H9 (cell line): ENCODE measurements at regions not wholly inside any gene's neighbourhood (a gene's known extent, or its start where the extent isn't known, plus 50 kb on each side); places are given as distances from the start of the nearest gene placed in this dataset.

Source experiments
- DNase-seq: peaks from one replicate; pipeline ENCODE4 v3.0.0-alpha.2; 2017
- H2AFZ ChIP-seq: one replicate; pipeline ENCODE4 v1.6.1; 2013; ENCODE audit warnings: mild to moderate bottlenecking, low read length, control low read depth, moderate library complexity
- H2AK5ac ChIP-seq: 2 replicates; pipeline ENCODE4 v1.6.1; 2013; ENCODE audit warnings: low read length, control low read depth, mixed read lengths; ENCODE audit not compliant: insufficient read length
- H2BK120ac ChIP-seq: one replicate; pipeline ENCODE4 v1.6.1; 2013; ENCODE audit warnings: low read depth, mild to moderate bottlenecking, low read length, control low read depth, inconsistent platforms; ENCODE audit not compliant: poor library complexity, severe bottlenecking
- H2BK12ac ChIP-seq: 2 replicates; pipeline ENCODE4 v1.6.1; 2013; ENCODE audit warnings: low read length, control low read depth, mixed read lengths, low read depth; ENCODE audit not compliant: insufficient read length
- H2BK15ac ChIP-seq: 2 replicates; pipeline ENCODE4 v1.6.1; 2013; ENCODE audit warnings: low read depth, low read length, control low read depth
- H2BK20ac ChIP-seq: one replicate; pipeline ENCODE4 v1.6.1; 2013; ENCODE audit warnings: low read depth, mild to moderate bottlenecking, low read length, control low read depth, inconsistent platforms; ENCODE audit not compliant: poor library complexity, severe bottlenecking
- H2BK5ac ChIP-seq: 2 replicates; pipeline ENCODE4 v1.6.1; 2013; ENCODE audit warnings: low read length, control low read depth, mixed read lengths; ENCODE audit not compliant: insufficient read length
- H3K14ac ChIP-seq: 2 replicates; pipeline ENCODE4 v1.6.1; 2013; ENCODE audit warnings: low read length, control low read depth; ENCODE audit not compliant: insufficient read depth
- H3K18ac ChIP-seq: 2 replicates; pipeline ENCODE4 v1.6.1; 2013; ENCODE audit warnings: low read depth, mild to moderate bottlenecking, mixed read lengths, low read length, control low read depth; ENCODE audit not compliant: insufficient read length
- H3K23ac ChIP-seq: 2 replicates; pipeline ENCODE4 v1.6.1; 2013; ENCODE audit warnings: low read length, control low read depth, mixed read lengths, low read depth; ENCODE audit not compliant: insufficient read length
- H3K23me2 ChIP-seq: 2 replicates; pipeline ENCODE4 v1.6.1; 2013; ENCODE audit warnings: low read depth, mild to moderate bottlenecking, mixed read lengths, low read length, control low read depth; ENCODE audit not compliant: insufficient read length, poor library complexity, severe bottlenecking
- H3K27ac ChIP-seq: 2 replicates; pipeline ENCODE4 v1.5.1; 2013; ENCODE audit warnings: low read length, control low read depth, mixed read lengths, low read depth; ENCODE audit not compliant: insufficient read length
- H3K27me3 ChIP-seq: 2 replicates; pipeline ENCODE4 v1.6.1; 2013; ENCODE audit warnings: low read length, control low read depth, inconsistent platforms; ENCODE audit not compliant: insufficient read depth
- H3K4ac ChIP-seq: 2 replicates; pipeline ENCODE4 v1.6.1; 2013; ENCODE audit warnings: low read depth, mild to moderate bottlenecking, control low read depth, inconsistent platforms, low read length, moderate library complexity
- H3K4me1 ChIP-seq: 2 replicates; pipeline ENCODE4 v1.6.1; 2013; ENCODE audit warnings: low read length, control low read depth, inconsistent platforms; ENCODE audit not compliant: insufficient read depth
- H3K4me2 ChIP-seq: 2 replicates; pipeline ENCODE4 v1.6.1; 2013; ENCODE audit warnings: low read length, control low read depth, mixed read lengths; ENCODE audit not compliant: insufficient read length, insufficient read depth
- H3K56ac ChIP-seq: 2 replicates; pipeline ENCODE4 v1.6.1; 2013; ENCODE audit warnings: low read depth, mild to moderate bottlenecking, mixed read lengths, low read length, control low read depth; ENCODE audit not compliant: insufficient read length
- H3K79me1 ChIP-seq: 2 replicates; pipeline ENCODE4 v1.6.1; 2013; ENCODE audit warnings: low read depth, mild to moderate bottlenecking, moderate library complexity, low read length, control low read depth, inconsistent platforms; ENCODE audit not compliant: insufficient read depth, poor library complexity, severe bottlenecking
- H3K79me2 ChIP-seq: 2 replicates; pipeline ENCODE4 v1.6.1; 2013; ENCODE audit warnings: low read length, control low read depth, inconsistent platforms; ENCODE audit not compliant: insufficient read depth
- H3K9ac ChIP-seq: 2 replicates; pipeline ENCODE4 v1.6.1; 2013; ENCODE audit warnings: low read length, control low read depth, mixed read lengths; ENCODE audit not compliant: insufficient read length; ENCODE audit errors: extremely low read depth
- H3K9me3 ChIP-seq: one replicate; pipeline ENCODE4 v1.6.1; 2013; ENCODE audit warnings: low read depth, low read length, inconsistent platforms; ENCODE audit not compliant: control insufficient read depth
- H3T11ph ChIP-seq: one replicate; pipeline ENCODE4 v1.6.1; 2013; ENCODE audit warnings: mild to moderate bottlenecking, low read length, control low read depth, inconsistent platforms
- H4K20me1 ChIP-seq: one replicate; pipeline ENCODE4 v1.6.1; 2013; ENCODE audit not compliant: control insufficient read depth, insufficient read length, insufficient read depth
- H4K5ac ChIP-seq: 2 replicates; pipeline ENCODE4 v1.6.1; 2013; ENCODE audit warnings: low read depth, mild to moderate bottlenecking, mixed read lengths, low read length, control low read depth; ENCODE audit not compliant: insufficient read length
- H4K8ac ChIP-seq: replicated peaks from 2 replicates; pipeline ENCODE4 v1.6.1; 2013; ENCODE audit warnings: low read length, control low read depth, mixed read lengths, low read depth; ENCODE audit not compliant: insufficient read length
- H4K91ac ChIP-seq: 2 replicates; pipeline ENCODE4 v1.6.1; 2013; ENCODE audit warnings: low read depth, mild to moderate bottlenecking, moderate library complexity, mixed read lengths, low read length, control low read depth; ENCODE audit not compliant: insufficient read length
- H3K27ac Mint-ChIP-seq, 3 experiments: 2 replicates in 2 of 3; 3 replicates in 1 of 3; pipeline ENCODE4 v1.8.0; 2020 to 2021; ENCODE audit warnings: mixed read lengths in 3 of 3, mild to moderate bottlenecking in 1 of 3, moderate library complexity in 1 of 3
- H3K27me3 Mint-ChIP-seq: 2 replicates; pipeline ENCODE4 v1.8.0; 2021; ENCODE audit warnings: low read depth, mild to moderate bottlenecking, moderate library complexity, mixed read lengths
- H3K36me3 Mint-ChIP-seq, 3 experiments: 2 replicates in 2 of 3; 3 replicates in 1 of 3; pipeline ENCODE4 v1.8.0; 2020 to 2021; ENCODE audit warnings: low read depth in 3 of 3, mixed read lengths in 3 of 3; ENCODE audit not compliant: insufficient read depth in 1 of 3
- H3K4me1 Mint-ChIP-seq, 2 experiments: 2 replicates each; pipeline ENCODE4 v1.8.0; 2020; ENCODE audit warnings: mixed read lengths in 2 of 2
- H3K4me3 Mint-ChIP-seq, 2 experiments: 2 replicates in 1 of 2; 3 replicates in 1 of 2; pipeline ENCODE4 v1.8.0; 2020 to 2021; ENCODE audit warnings: mild to moderate bottlenecking in 2 of 2, mixed read lengths in 2 of 2, moderate library complexity in 1 of 2
- H3K9me3 Mint-ChIP-seq, 2 experiments: 2 replicates in 1 of 2; 3 replicates in 1 of 2; pipeline ENCODE4 v1.8.0; 2020; ENCODE audit warnings: mild to moderate bottlenecking in 2 of 2, mixed read lengths in 2 of 2, moderate library complexity in 1 of 2
- WGBS: extraction: QIAGEN DNeasy Blood & Tissue Kit; methylation state at CpG from one replicate; pipeline ENCODE4 v1.1.7; 2013; ENCODE audit warnings: missing lambda C conversion rate, low lambda C conversion rate, mixed read lengths; ENCODE audit not compliant: insufficient read length; ENCODE audit errors: extremely low coverage; 5-methylcytosine and 5-hydroxymethylcytosine counted together
- TF ChIP-seq, protein P1 (sequence below): fragments of 200-600 bp; sonication (generic); conservative IDR thresholded peaks from 3 replicates; pipeline ENCODE4 v1.8.0; 2021; ENCODE audit warnings: antibody characterized with exemption, mild to moderate bottlenecking

DNA sequence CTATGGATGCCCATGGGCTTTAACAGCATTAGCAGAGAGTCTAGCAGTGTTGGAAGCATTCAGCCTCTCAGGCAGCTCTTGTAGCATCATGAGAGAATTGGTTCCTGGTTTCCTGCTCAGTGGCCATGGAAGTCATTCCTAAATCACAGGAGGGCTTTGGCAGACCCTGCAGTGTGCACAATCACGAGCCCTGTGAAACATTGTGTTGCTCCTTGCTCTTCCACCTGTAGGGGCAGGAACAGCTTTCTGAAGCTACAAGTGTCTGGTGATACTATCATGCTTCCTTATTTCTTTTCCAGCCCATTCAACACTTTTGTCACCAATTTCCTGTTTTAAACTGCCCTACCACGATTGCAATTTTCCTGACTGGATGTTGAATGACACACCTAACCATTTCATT lies 402.2 kb upstream of the USP15 start:
- Histone ChIP-seq H4K8ac (no peak overlapping the region), H3K9me3 (no peaks in the 10 kb centered on the region), H3K79me1 (no peaks in the 10 kb centered on the region), H2AFZ (no peak overlapping the region), H3K27ac (no peak overlapping the region), H2BK5ac (no peak overlapping the region), H3K4me2 (no peak overlapping the region), H3K23ac (no peak overlapping the region), H3K9ac (no peak overlapping the region), H2BK12ac (no peak overlapping the region), H3K79me2 (no peaks in the 10 kb centered on the region), H3K56ac (no peak overlapping the region), H2AK5ac (no peak overlapping the region), H3K4ac (no peak overlapping the region), H3K14ac (no peak overlapping the region; the same call in 1 of the 2 replicates), H4K91ac (no peak overlapping the region), H3K23me2 (no peaks in the 10 kb centered on the region), H3K4me1 (no peaks in the 10 kb centered on the region), H2BK120ac (no peak overlapping the region), H2BK15ac (no peak overlapping the region), H3K18ac (no peak overlapping the region), H3K27me3 (no peaks in the 10 kb centered on the region), H3T11ph (no peak overlapping the region), H2BK20ac (no peak overlapping the region), H4K5ac (no peak overlapping the region), H4K20me1 (no peaks in the 10 kb centered on the region)
- H3K4me1 Mint-ChIP-seq, result no peaks in the 10 kb centered on the region
- H3K36me3 Mint-ChIP-seq, result peaks cover 0 to 7% (median 0%) of the 10 kb centered on the region in 3 experiments; a peak in 2 of 7 replicates
- no peak overlapping the region for H3K4me3 Mint-ChIP-seq
- no peak overlapping the region for H3K27ac Mint-ChIP-seq
- no peaks in the 10 kb centered on the region for H3K27me3 Mint-ChIP-seq
- DNase-seq, result no peak
- no CpG with 5 or more reads among the region's 2 CpGs for WGBS
- peaks cover 0 to 8% of the 10 kb centered on the region in 2 experiments; a peak in 3 of 5 replicates for H3K9me3 Mint-ChIP-seq
- TF ChIP-seq, protein P1, sequence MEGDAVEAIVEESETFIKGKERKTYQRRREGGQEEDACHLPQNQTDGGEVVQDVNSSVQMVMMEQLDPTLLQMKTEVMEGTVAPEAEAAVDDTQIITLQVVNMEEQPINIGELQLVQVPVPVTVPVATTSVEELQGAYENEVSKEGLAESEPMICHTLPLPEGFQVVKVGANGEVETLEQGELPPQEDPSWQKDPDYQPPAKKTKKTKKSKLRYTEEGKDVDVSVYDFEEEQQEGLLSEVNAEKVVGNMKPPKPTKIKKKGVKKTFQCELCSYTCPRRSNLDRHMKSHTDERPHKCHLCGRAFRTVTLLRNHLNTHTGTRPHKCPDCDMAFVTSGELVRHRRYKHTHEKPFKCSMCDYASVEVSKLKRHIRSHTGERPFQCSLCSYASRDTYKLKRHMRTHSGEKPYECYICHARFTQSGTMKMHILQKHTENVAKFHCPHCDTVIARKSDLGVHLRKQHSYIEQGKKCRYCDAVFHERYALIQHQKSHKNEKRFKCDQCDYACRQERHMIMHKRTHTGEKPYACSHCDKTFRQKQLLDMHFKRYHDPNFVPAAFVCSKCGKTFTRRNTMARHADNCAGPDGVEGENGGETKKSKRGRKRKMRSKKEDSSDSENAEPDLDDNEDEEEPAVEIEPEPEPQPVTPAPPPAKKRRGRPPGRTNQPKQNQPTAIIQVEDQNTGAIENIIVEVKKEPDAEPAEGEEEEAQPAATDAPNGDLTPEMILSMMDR, result no peak
